ENCODE measurements at regions not wholly inside any gene's neighbourhood (a gene's known extent, or its start where the extent isn't known, plus 50 kb on each side); places are given as distances from the start of the nearest gene placed in this dataset.

DNA sequence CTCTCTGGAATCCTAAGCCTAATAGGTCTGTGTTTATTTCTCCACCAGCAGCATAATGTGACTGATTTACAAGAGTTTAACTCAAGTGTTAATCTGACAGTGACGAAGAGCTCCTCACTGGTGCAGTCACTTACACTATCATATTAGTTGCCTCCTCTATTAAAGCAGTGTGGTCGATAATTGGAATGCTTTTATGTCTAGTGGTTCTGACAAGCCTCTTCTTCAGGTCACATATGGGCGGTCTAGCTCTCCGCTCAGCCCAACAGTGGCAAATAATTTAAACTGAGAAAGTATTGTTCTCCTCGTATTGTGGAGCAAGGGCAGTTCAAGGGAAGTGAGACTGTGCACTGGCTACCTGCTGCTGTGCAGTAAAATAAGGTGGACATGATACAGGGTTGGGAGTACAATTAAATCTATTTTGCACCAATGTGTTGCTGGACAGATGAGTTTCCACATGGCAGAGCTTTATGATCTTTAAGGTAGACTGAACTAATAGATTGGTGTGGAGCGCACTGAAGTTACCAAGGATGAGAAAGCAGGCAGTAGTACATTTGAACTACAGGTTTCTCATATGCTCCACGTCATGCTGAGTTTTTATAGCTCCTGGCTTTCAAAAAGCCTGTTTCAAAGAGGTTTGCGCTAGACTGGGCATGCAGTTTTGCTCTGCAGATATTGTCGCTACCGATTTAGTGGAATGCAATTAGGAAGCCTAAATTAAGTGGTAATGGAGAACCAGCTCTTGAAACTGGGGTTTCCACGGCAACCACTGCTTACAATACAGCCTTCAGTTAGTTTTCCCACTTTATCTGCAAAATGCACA, 151.7 kb upstream of the POU3F3 start:
- in situ Hi-C loops (cut with HindIII; ENCODE audit: low pct_ligation_motif_present, low sequenced_read_pairs) = no loop called here
- TF ChIP-seq, protein P1, sequence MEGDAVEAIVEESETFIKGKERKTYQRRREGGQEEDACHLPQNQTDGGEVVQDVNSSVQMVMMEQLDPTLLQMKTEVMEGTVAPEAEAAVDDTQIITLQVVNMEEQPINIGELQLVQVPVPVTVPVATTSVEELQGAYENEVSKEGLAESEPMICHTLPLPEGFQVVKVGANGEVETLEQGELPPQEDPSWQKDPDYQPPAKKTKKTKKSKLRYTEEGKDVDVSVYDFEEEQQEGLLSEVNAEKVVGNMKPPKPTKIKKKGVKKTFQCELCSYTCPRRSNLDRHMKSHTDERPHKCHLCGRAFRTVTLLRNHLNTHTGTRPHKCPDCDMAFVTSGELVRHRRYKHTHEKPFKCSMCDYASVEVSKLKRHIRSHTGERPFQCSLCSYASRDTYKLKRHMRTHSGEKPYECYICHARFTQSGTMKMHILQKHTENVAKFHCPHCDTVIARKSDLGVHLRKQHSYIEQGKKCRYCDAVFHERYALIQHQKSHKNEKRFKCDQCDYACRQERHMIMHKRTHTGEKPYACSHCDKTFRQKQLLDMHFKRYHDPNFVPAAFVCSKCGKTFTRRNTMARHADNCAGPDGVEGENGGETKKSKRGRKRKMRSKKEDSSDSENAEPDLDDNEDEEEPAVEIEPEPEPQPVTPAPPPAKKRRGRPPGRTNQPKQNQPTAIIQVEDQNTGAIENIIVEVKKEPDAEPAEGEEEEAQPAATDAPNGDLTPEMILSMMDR (IDR thresholded peaks at IDR 0.05; ENCODE audit: low read depth, low read length, missing control alignments) = no peak
- no peak overlapping the region for H3K27ac ChIP-seq
- H3K4me3 ChIP-seq (ENCODE audit: low read depth, low read length) = no peak overlapping the region
- no peaks in the 10 kb centered on the region for H3K27me3 ChIP-seq (replicated peaks)
- no peaks in the 10 kb centered on the region for H3K36me3 ChIP-seq (replicated peaks)
- DNase-seq = no peak

DNA sequence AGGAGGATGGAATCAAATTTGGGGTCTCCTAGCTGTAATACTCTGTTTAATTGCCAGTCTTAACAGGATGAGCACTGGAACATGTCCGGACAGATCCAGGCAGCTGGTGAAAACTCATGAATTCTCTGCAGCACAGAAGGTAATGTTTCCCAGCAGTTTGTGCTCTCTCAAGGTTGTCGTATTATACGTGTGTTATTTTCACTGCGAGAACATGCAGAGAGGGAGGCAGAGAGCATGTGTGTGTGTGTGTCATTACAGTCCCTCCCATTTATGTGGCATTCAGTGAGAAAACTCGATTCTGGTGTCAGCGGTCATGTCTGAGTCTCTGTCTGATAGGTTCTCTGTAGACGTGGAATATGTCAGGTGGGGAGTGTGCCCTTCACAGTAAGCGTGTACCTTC, 150.2 kb upstream of the POU3F3 start:
- DNase-seq = no peak
- TF ChIP-seq, protein P1 (IDR thresholded peaks at IDR 0.05; ENCODE audit: low read depth, low read length, missing control alignments) = no peak
- Histone ChIP-seq H3K27me3 (replicated peaks) (no peaks in the 10 kb centered on the region), H3K36me3 (replicated peaks) (no peaks in the 10 kb centered on the region), H3K27ac (no peak overlapping the region), H3K4me3 (ENCODE audit: low read depth, low read length) (no peak overlapping the region)
- in situ Hi-C loops (cut with HindIII; ENCODE audit: low pct_ligation_motif_present, low sequenced_read_pairs) = no loop called here

DNA sequence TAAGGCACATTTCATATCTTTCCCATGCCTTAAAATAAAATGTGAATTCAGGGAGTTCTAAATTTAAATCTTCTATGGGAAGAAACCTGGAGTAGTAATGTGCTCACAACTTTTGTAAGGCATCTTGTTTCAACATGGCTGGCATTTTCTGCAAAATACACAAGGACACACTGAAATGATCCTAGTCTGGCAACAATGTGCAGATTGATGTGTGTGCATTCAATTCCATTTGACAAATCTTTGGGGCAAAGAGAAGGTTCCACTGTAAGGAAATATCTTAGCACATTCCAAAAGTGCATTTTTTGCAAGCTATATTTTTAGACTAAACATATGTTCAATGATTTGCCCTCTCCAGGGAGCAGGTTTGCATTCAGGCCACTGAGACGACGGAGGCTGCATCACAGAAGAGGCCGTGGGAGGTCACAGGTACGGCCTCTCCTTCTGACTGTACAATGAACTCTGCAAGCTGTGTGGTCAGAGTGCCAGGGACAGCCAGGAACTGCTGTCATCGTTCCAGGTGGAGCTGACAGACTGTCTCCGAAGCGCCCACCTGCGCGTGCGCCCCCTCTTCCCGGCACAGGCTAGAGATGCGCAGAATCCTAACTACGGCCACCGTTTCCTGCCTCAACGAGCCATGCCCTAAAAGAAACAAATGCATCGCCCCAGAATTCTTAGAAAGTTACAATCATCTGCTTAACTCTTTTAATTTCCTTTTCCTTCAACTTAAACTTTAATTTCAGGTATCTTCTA, 149.2 kb upstream of the POU3F3 start:
- Histone ChIP-seq H3K4me3 (ENCODE audit: low read depth, low read length) (no peak overlapping the region), H3K36me3 (replicated peaks) (no peaks in the 10 kb centered on the region), H3K27me3 (replicated peaks) (no peaks in the 10 kb centered on the region), H3K27ac (no peak overlapping the region)
- in situ Hi-C loops (cut with HindIII; ENCODE audit: low pct_ligation_motif_present, low sequenced_read_pairs) = no loop called here
- TF ChIP-seq, protein P1 (IDR thresholded peaks at IDR 0.05; ENCODE audit: low read depth, low read length, missing control alignments) = no peak
- no peak for DNase-seq

DNA sequence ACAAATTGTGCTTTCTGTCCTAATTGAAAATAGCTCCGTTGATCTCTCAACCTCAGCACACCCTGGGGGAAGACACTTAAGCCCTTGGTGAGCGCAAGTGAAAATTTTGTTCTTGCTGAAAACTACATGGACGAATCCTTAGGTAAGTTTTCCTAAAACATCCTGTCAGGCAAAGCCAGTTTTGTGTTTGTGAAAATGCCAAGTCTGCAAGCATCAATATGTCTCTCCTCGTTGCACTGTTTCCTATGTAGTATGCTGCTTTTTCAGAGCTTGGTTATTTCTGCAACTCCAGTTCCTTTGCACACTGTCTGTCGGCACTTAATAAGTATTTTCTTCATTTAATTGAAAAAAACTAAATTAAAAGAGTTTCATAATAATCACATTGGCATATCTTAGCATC, 146.9 kb upstream of the POU3F3 start:
- TF ChIP-seq, protein P1 (IDR thresholded peaks at IDR 0.05; ENCODE audit: low read depth, low read length, missing control alignments) = no peak
- DNase-seq = no peak
- no peaks in the 10 kb centered on the region for H3K36me3 ChIP-seq (replicated peaks)
- H3K4me3 ChIP-seq (ENCODE audit: low read depth, low read length) = no peak overlapping the region
- H3K27ac ChIP-seq = no peak overlapping the region
- H3K27me3 ChIP-seq (replicated peaks) = no peaks in the 10 kb centered on the region
- in situ Hi-C loops (cut with HindIII; ENCODE audit: low pct_ligation_motif_present, low sequenced_read_pairs) = no loop called here

DNA sequence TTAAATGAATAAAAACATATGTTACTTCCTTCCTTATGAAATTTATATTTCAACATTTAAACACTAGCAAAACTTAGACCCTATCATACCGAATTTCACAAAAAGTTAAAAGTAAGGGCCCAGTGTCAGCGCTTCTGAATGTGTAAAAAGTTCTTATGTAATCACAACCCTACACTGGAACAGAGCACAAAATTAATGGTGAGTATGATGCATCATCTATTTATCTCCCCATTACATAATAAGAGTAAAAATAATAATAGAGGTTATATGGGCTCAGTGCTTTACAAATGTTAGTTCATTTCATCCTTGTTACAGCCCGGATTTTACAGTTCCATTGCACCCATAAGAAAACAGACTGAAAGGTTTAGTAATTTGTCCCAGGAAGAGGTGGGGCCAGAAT, 144.9 kb upstream of the POU3F3 start:
- DNase-seq = no peak
- H3K27ac ChIP-seq = no peak overlapping the region
- H3K27me3 ChIP-seq (replicated peaks) = no peaks in the 10 kb centered on the region
- H3K4me3 ChIP-seq (ENCODE audit: low read depth, low read length) = no peak overlapping the region
- in situ Hi-C loops (cut with HindIII; ENCODE audit: low pct_ligation_motif_present, low sequenced_read_pairs) = no loop called here
- TF ChIP-seq, protein P1 (IDR thresholded peaks at IDR 0.05; ENCODE audit: low read depth, low read length, missing control alignments) = no peak
- no peaks in the 10 kb centered on the region for H3K36me3 ChIP-seq (replicated peaks)
